MG63 (cell line): ENCODE measurements at regions not wholly inside any gene's neighbourhood (a gene's known extent, or its start where the extent isn't known, plus 50 kb on each side); places are given as distances from the start of the nearest gene placed in this dataset.

ENCODE experiments used
- DNase-seq: peaks from one replicate; pipeline ENCODE4 v3.0.0-alpha.2; 2020
- H3K27me3 ChIP-seq: fragments of 250-450 bp; sonication (Bioruptor Pico); 2 replicates; pipeline ENCODE4 v1.5.1; 2020; ENCODE audit warnings: mild to moderate bottlenecking, moderate library complexity
- H3K36me3 ChIP-seq: fragments of 250-450 bp; sonication (Bioruptor Pico); 2 replicates; pipeline ENCODE4 v1.5.1; 2020; ENCODE audit warnings: mild to moderate bottlenecking, moderate library complexity
- H3K4me3 ChIP-seq: fragments of 250-450 bp; sonication (Bioruptor Pico); 2 replicates; pipeline ENCODE4 v1.5.1; 2020; ENCODE audit warnings: mild to moderate bottlenecking, moderate library complexity
- H3K9me3 ChIP-seq: fragments of 250-450 bp; sonication (Bioruptor Pico); 2 replicates; pipeline ENCODE4 v1.5.1; 2020; ENCODE audit warnings: mild to moderate bottlenecking, moderate library complexity

DNA sequence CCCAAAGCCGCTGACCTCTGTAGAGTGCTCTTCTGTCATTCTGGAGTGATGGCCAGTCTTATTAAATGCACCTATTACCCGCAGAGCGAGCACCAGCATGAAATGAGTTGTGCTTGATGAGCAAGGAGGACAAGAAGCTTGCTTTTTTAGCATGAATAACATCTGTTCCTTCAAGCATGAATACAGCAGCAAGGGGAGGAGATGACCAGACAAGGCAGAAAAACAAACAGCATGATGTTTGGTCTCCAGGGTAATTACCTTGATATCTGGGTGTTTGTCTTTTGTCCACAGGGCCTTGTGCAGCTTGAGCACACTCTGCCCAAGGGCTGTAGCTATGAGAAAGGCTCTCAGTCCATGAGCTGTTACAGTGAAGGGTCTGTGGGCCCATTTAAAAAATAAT lies 324.8 kb upstream of the DDX53 start:
- Histone ChIP-seq H3K9me3 (no peaks in the 10 kb centered on the region), H3K27me3 (no peaks in the 10 kb centered on the region), H3K4me3 (no peak overlapping the region), H3K36me3 (no peaks in the 10 kb centered on the region)
- no peak for DNase-seq

- no peaks in the 10 kb centered on the region for H3K36me3 ChIP-seq
- peak; percentile 76 for DNase-seq
- H3K27me3 ChIP-seq, result no peaks in the 10 kb centered on the region
- H3K4me3 ChIP-seq, result no peak overlapping the region
- H3K9me3 ChIP-seq, result no peaks in the 10 kb centered on the region
Measured at GRCh38 chrX:22686138-22686541, 313.6 kb upstream of the DDX53 start.

- H3K36me3 ChIP-seq, result no peaks in the 10 kb centered on the region
- DNase-seq, result no peak
- H3K9me3 ChIP-seq, result no peaks in the 10 kb centered on the region
- no peak overlapping the region for H3K4me3 ChIP-seq
- no peaks in the 10 kb centered on the region for H3K27me3 ChIP-seq
Measured at GRCh38 chrX:22689290-22689689, 310.5 kb upstream of the DDX53 start.

GRCh38 chrX:22690116-22690515 lies 309.6 kb upstream of the DDX53 start:
- DNase-seq, result no peak
- Histone ChIP-seq H3K4me3 (no peak overlapping the region), H3K36me3 (no peaks in the 10 kb centered on the region), H3K9me3 (no peaks in the 10 kb centered on the region), H3K27me3 (no peaks in the 10 kb centered on the region)

- Histone ChIP-seq H3K36me3 (no peaks in the 10 kb centered on the region), H3K4me3 (no peak overlapping the region), H3K9me3 (no peaks in the 10 kb centered on the region), H3K27me3 (no peaks in the 10 kb centered on the region)
- no peak for DNase-seq
Measured at GRCh38 chrX:22691966-22692565, 307.7 kb upstream of the DDX53 start.

- no peak for DNase-seq
- H3K36me3 ChIP-seq, result no peaks in the 10 kb centered on the region; the same call in 1 of the 2 replicates
- no peaks in the 10 kb centered on the region for H3K27me3 ChIP-seq
- H3K4me3 ChIP-seq, result no peak overlapping the region
- peaks cover 13% of the 10 kb centered on the region for H3K9me3 ChIP-seq
Measured at GRCh38 chrX:22698151-22698550, 301.6 kb upstream of the DDX53 start.

DNA sequence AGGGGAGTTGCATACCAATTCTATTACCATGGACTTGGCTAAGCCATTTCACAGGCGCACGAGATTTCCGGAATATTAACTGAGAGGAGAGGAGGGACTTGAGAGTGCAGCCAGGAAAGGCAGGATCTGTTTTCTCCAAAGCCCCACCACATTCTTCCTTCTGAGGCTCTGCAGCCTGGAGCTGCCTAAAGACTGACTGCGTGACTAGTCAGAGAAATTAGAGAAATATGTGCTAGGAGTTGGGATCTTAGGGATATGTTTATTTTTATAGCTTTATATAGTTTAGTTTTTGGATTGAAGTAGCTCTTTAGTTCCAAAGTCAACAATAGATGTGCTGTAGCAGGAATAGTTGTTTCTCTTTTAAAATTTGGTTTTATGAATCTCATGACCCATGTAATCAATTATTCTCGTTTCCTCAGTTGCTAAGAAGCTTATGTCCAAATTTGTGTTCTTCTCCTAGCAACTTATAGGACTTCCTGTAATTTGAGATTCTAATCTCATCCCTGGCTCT lies 300.1 kb upstream of the DDX53 start:
- DNase-seq, result peak; percentile 76
- H3K36me3 ChIP-seq, result no peaks in the 10 kb centered on the region; the same call in 1 of the 2 replicates
- H3K4me3 ChIP-seq, result no peak overlapping the region
- no peaks in the 10 kb centered on the region for H3K27me3 ChIP-seq
- peaks cover 15% of the 10 kb centered on the region for H3K9me3 ChIP-seq

DNA sequence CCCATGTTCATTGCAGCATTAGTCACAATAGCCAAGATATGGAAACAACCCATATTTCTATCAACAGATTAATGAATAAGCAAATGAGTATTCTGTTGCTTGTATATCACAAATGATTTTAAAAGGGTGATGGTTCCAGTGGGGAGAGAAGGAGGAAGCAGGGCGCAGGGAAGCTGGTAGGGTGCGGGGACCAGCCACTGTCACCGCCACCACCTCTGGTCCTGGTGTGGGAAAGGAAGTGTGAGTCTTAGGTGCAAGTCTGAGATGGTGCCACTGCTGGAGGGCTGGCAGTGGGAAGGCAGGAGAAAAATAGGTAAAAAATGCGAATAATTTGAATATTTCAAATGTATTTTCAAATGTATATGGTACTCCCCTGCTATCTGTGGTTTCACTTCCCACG lies 286.8 kb upstream of the DDX53 start:
- H3K4me3 ChIP-seq, result no peak overlapping the region
- DNase-seq, result no peak
- no peaks in the 10 kb centered on the region for H3K27me3 ChIP-seq
- H3K9me3 ChIP-seq, result no peaks in the 10 kb centered on the region
- H3K36me3 ChIP-seq, result no peaks in the 10 kb centered on the region

- Histone ChIP-seq H3K36me3 (no peaks in the 10 kb centered on the region), H3K27me3 (no peaks in the 10 kb centered on the region), H3K4me3 (no peak overlapping the region), H3K9me3 (no peaks in the 10 kb centered on the region)
- no peak for DNase-seq
Measured at GRCh38 chrX:22730542-22730941, 269.2 kb upstream of the DDX53 start.

DNA sequence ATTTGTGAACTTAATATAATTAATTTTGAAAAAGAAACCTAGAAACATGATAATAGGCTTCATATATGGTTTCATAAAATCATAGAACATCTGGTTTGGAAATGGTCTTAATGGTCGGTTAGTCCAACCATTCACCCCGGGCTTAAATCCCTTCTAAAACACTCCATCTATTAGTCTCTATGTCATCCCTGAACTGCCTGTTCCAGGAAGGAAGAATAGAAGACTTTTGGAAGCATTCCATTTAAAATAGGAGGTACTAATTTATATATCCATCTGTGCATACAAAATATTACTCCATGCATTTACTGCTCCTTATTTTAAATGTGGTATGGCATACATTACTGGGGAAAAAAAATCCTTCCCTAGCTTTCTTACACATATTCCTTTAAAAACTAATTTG lies 262.2 kb upstream of the DDX53 start:
- Histone ChIP-seq H3K36me3 (no peaks in the 10 kb centered on the region), H3K27me3 (no peaks in the 10 kb centered on the region), H3K4me3 (no peak overlapping the region), H3K9me3 (no peaks in the 10 kb centered on the region)
- no peak for DNase-seq

DNA sequence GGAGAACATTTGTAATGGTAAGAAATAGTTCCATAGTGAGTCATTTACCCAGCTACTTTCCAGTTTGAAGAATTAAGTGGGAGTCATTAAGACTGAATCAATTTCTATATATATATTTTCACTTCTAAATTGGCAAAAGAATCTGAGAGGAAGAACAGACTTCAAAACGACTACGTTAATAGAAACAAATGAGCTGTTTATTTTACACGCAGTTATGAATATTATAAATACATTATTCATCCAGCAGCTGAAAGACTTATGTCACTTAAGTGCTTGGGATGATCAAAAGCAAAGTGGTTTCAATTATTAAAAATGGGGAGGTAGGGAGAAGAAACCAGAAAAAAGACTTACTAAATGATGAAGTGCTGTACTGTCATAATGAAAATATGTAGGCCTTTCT lies 260.5 kb upstream of the DDX53 start:
- Histone ChIP-seq H3K27me3 (no peaks in the 10 kb centered on the region), H3K4me3 (no peak overlapping the region), H3K9me3 (peaks cover 4% of the 10 kb centered on the region; the same call in 1 of the 2 replicates), H3K36me3 (no peaks in the 10 kb centered on the region)
- DNase-seq, result no peak

GRCh38 chrX:22740836-22741235 lies 258.9 kb upstream of the DDX53 start:
- Histone ChIP-seq H3K4me3 (no peak overlapping the region), H3K27me3 (no peaks in the 10 kb centered on the region), H3K9me3 (peaks cover 4% of the 10 kb centered on the region; the same call in 1 of the 2 replicates), H3K36me3 (no peaks in the 10 kb centered on the region)
- DNase-seq, result no peak

DNA sequence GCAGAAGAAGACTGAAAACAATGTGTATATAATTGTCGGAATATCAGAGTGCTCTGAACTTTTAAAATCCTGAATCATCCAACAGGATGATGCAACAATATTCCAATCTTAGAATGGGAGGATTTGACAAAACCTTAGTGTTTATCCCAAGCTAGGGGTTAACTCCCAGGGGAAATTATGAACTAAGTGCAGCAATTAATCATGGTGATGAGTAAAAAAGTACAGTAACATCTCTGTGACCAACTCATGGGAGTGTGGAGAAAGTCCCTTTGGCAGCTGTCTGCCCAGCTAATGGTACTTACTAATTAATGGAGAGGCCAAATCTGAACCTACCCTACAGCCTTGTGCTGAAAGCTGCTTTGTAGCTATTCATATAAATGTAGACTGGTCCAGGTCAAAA lies 257.6 kb upstream of the DDX53 start:
- H3K9me3 ChIP-seq, result peaks cover 4% of the 10 kb centered on the region; the same call in 1 of the 2 replicates
- peak; percentile 35 for DNase-seq
- no peaks in the 10 kb centered on the region for H3K36me3 ChIP-seq
- H3K4me3 ChIP-seq, result no peak overlapping the region
- no peaks in the 10 kb centered on the region for H3K27me3 ChIP-seq

DNA sequence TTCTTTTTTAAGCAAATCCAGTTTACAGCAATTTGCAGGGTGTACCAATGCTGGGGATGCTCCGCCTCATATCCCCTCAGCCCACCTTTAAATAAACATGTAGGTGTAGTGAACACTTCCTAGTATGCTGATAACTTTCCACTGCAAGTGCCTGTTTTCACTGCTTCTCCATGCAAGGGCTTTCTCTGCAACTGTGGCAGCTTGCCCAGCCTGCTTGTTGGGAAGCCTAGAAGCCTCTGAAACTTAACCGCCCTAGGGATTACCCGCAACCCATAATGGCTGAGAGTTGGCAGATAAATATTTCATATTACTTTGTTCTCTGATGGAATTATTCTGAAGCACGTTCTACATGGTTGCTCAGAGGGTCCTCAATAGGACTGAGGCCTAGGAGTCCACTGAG lies 253.7 kb upstream of the DDX53 start:
- H3K9me3 ChIP-seq, result peaks cover 4% of the 10 kb centered on the region; the same call in 1 of the 2 replicates
- no peaks in the 10 kb centered on the region for H3K36me3 ChIP-seq
- DNase-seq, result no peak
- H3K4me3 ChIP-seq, result no peak overlapping the region
- H3K27me3 ChIP-seq, result no peaks in the 10 kb centered on the region

DNA sequence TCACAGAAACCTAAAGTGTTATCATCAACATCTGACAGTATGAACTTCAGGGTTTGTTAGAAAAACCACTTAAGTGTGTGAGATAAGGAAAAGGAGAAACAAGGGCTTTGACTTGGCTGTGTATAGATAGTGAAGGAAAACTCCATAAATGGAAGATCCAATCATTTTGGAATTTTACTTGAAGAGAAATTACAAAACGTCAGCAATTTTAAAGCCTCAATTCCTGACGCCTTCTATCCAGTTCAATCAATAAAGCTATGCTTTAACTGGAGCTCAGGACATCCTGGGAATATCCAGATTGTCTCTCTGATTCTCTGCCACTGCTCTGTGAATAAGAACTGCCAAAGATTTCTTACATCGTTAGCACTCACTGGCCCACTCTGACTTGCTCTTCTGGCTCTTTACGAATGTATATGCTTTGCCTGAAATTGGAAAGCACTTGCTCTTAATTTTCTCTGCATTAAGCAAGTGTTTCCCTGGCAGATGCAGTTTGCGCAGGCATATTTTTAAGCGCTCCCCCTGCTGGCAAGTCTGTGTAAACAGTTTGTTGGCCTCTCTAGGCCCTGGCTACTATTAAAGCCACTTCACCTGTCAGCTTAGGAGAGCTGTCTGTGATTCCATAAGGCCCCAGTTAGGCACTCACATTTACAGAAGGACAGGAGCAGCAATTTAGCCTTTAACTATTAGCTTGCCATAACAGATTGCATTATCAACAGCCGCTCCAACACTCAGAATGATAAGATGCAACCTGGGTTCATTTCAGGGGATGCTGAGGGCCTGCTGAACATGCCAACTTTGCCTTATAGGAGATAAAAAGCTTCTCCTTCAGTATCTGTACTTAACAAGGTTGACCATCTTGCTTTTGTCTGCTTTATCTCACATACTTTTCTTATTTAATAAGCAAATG lies 251.4 kb upstream of the DDX53 start:
- no peaks in the 10 kb centered on the region for H3K27me3 ChIP-seq
- H3K9me3 ChIP-seq, result peaks cover 3% of the 10 kb centered on the region; the same call in 1 of the 2 replicates
- no peaks in the 10 kb centered on the region for H3K36me3 ChIP-seq
- no peak overlapping the region for H3K4me3 ChIP-seq
- DNase-seq, result peak; percentile 16

GRCh38 chrX:22758807-22759481 lies 240.8 kb upstream of the DDX53 start:
- H3K36me3 ChIP-seq, result no peaks in the 10 kb centered on the region
- H3K4me3 ChIP-seq, result no peak overlapping the region
- no peaks in the 10 kb centered on the region for H3K27me3 ChIP-seq
- DNase-seq, result no peak
- no peaks in the 10 kb centered on the region for H3K9me3 ChIP-seq

DNA sequence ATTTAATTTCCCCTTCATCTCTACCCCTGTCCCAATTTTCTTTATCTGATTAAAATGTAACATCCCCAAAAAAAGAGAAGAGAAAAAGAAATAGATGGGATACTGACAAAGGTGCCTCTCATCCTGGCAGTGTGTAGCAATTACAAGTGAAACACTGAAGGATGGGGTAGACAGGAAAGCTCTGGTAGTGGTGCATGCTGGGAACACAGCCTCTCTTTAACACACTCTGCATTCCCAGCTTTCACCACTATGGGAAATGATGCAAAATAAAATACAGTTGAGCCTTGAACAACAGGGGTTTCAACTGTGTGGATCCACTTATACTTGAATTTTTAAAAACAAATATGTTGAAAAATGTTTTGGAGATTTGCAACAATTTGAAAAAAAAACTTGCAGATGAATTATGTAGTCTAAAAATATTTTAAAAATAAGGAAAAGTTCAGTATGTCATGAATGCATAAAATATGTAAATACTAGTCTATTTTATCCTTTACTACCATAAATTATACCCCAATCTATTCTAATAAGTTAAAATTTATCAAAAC lies 239.2 kb upstream of the DDX53 start:
- Histone ChIP-seq H3K27me3 (no peaks in the 10 kb centered on the region), H3K9me3 (no peaks in the 10 kb centered on the region), H3K36me3 (no peaks in the 10 kb centered on the region)

More for the DNA sequence above, 239.2 kb upstream of the DDX53 start:
- DNase-seq, result no peak
- no peak overlapping the region for H3K4me3 ChIP-seq
